Body of pancreas (tissue), 4 donors: ENCODE measurements at regions not wholly inside any gene's neighbourhood (a gene's known extent, or its start where the extent isn't known, plus 50 kb on each side); places are given as distances from the start of the nearest gene placed in this dataset.

ENCODE experiments used
- POLR2A ChIP-seq, 3 donors: fragments of 450-650 bp; IDR thresholded peaks; one replicate each; pipeline ENCODE4 v1.6.1; 2016; ENCODE audit warnings: antibody characterized with exemption in 3 of 3, mild to moderate bottlenecking in 2 of 3
- TF ChIP-seq, protein P1 (sequence below), 7 experiments: fragments of 450-650 bp in 4 of 7; fragments of 200-600 bp in 3 of 7; sonication (generic) in 3 of 7; IDR thresholded peaks; one replicate each; pipeline ENCODE4 v1.5.1; 2016 to 2019; ENCODE audit warnings: antibody characterized with exemption in 7 of 7

- TF ChIP-seq, protein P1, sequence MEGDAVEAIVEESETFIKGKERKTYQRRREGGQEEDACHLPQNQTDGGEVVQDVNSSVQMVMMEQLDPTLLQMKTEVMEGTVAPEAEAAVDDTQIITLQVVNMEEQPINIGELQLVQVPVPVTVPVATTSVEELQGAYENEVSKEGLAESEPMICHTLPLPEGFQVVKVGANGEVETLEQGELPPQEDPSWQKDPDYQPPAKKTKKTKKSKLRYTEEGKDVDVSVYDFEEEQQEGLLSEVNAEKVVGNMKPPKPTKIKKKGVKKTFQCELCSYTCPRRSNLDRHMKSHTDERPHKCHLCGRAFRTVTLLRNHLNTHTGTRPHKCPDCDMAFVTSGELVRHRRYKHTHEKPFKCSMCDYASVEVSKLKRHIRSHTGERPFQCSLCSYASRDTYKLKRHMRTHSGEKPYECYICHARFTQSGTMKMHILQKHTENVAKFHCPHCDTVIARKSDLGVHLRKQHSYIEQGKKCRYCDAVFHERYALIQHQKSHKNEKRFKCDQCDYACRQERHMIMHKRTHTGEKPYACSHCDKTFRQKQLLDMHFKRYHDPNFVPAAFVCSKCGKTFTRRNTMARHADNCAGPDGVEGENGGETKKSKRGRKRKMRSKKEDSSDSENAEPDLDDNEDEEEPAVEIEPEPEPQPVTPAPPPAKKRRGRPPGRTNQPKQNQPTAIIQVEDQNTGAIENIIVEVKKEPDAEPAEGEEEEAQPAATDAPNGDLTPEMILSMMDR (IDR thresholded peaks at IDR 0.05): no peak
- TF ChIP-seq POLR2A (IDR thresholded peaks at IDR 0.05): no peak
Observed at GRCh38 chrX:17294561-17294960, 80.4 kb upstream of the NHS start.
